ENCODE measurements at regions not wholly inside any gene's neighbourhood (a gene's known extent, or its start where the extent isn't known, plus 50 kb on each side); places are given as distances from the start of the nearest gene placed in this dataset.
A peak's percentile ranks its signal among the peaks of the same experiment; 100 is the strongest.

GRCh38 chr2:222146488-222146887 is 152.3 kb downstream of the PAX3 start:
- TF ChIP-seq CTCF (IDR thresholded peaks at IDR 0.05; ENCODE audit: insufficient read depth, low read depth, low read length), result no peak
- H3K36me3 ChIP-seq (ENCODE audit: control insufficient read depth, insufficient read depth, low read length), result no peaks in the 10 kb centered on the region
- H3K27me3 ChIP-seq (ENCODE audit: control insufficient read depth, insufficient read depth, low read length), result no peaks in the 10 kb centered on the region
- POLR2A ChIA-PET, result no interaction called here
- CTCF ChIA-PET, result no interaction called here
- DNase-seq (ENCODE audit: low read depth), result no peak
- no peak overlapping the region for H3K4me3 ChIP-seq (ENCODE audit: low read depth, low read length)

GRCh38 chr2:222142027-222142426 is 156.8 kb downstream of the PAX3 start:
- ChIA-PET CTCF (interaction anchor here (0.6 kb wide), 1 partner anchor 186 kb away, joined by 3 read pairs; no protein-coding TSS in a partner anchor), POLR2A (no interaction called here)
- no peaks in the 10 kb centered on the region for H3K27me3 ChIP-seq (ENCODE audit: control insufficient read depth, insufficient read depth, low read length)
- peak; percentile 11 for DNase-seq (ENCODE audit: low read depth)
- no peaks in the 10 kb centered on the region for H3K36me3 ChIP-seq (ENCODE audit: control insufficient read depth, insufficient read depth, low read length)
- no peak for TF ChIP-seq CTCF (IDR thresholded peaks at IDR 0.05; ENCODE audit: insufficient read depth, low read depth, low read length)
- H3K4me3 ChIP-seq (ENCODE audit: low read depth, low read length), result no peak overlapping the region

GRCh38 chr2:222136106-222136630 is 162.6 kb downstream of the PAX3 start:
- POLR2A ChIA-PET, result no interaction called here
- DNase-seq (ENCODE audit: low read depth), result no peak
- no peak for TF ChIP-seq CTCF (IDR thresholded peaks at IDR 0.05; ENCODE audit: insufficient read depth, low read depth, low read length)
- no peaks in the 10 kb centered on the region for H3K27me3 ChIP-seq (ENCODE audit: control insufficient read depth, insufficient read depth, low read length)
- H3K4me3 ChIP-seq (ENCODE audit: low read depth, low read length), result no peak overlapping the region
- CTCF ChIA-PET, result no interaction called here
- H3K36me3 ChIP-seq (ENCODE audit: control insufficient read depth, insufficient read depth, low read length), result no peaks in the 10 kb centered on the region

GRCh38 chr2:222134654-222135053 is 164.1 kb downstream of the PAX3 start:
- no peak for TF ChIP-seq CTCF (IDR thresholded peaks at IDR 0.05; ENCODE audit: insufficient read depth, low read depth, low read length)
- H3K27me3 ChIP-seq (ENCODE audit: control insufficient read depth, insufficient read depth, low read length), result no peaks in the 10 kb centered on the region
- no peak overlapping the region for H3K4me3 ChIP-seq (ENCODE audit: low read depth, low read length)
- ChIA-PET POLR2A (no interaction called here), CTCF (no interaction called here)
- DNase-seq (ENCODE audit: low read depth), result no peak
- H3K36me3 ChIP-seq (ENCODE audit: control insufficient read depth, insufficient read depth, low read length), result no peaks in the 10 kb centered on the region

- ChIA-PET POLR2A (no interaction called here), CTCF (no interaction called here)
- Histone ChIP-seq H3K27me3 (ENCODE audit: control insufficient read depth, insufficient read depth, low read length) (no peaks in the 10 kb centered on the region), H3K36me3 (ENCODE audit: control insufficient read depth, insufficient read depth, low read length) (no peaks in the 10 kb centered on the region), H3K4me3 (ENCODE audit: low read depth, low read length) (no peak overlapping the region)
- TF ChIP-seq CTCF (IDR thresholded peaks at IDR 0.05; ENCODE audit: insufficient read depth, low read depth, low read length), result no peak
- DNase-seq (ENCODE audit: low read depth), result no peak
These were observed 164.9 kb downstream of the PAX3 start for GRCh38 chr2:222133897-222134296.

All from BJ (cell line).